ENCODE measurements at regions not wholly inside any gene's neighbourhood (a gene's known extent, or its start where the extent isn't known, plus 50 kb on each side); places are given as distances from the start of the nearest gene placed in this dataset.

- DNase-seq (ENCODE audit: low spot score): no peak
- in situ Hi-C loops (cut with MboI; ENCODE audit: low sequenced_read_pairs, unreplicated experiment): no loop called here
- TF ChIP-seq CTCF (IDR thresholded peaks at IDR 0.05; ENCODE audit: borderline replicate concordance, control extremely low read depth, extremely low read depth, insufficient read depth, missing control alignments): no peak
Measured at GRCh38 chr4:156060661-156061060, 107.0 kb upstream of the CTSO start.

GRCh38 chr4:156053174-156053573 is 99.5 kb upstream of the CTSO start:
- in situ Hi-C loops (cut with MboI; ENCODE audit: low sequenced_read_pairs, unreplicated experiment): no loop called here
- no peak for DNase-seq (ENCODE audit: low spot score)
- no peak for TF ChIP-seq CTCF (IDR thresholded peaks at IDR 0.05; ENCODE audit: borderline replicate concordance, control extremely low read depth, extremely low read depth, insufficient read depth, missing control alignments)

GRCh38 chr4:156052116-156052515 is 98.5 kb upstream of the CTSO start:
- in situ Hi-C loops (cut with MboI; ENCODE audit: low sequenced_read_pairs, unreplicated experiment): no loop called here
- no peak for TF ChIP-seq CTCF (IDR thresholded peaks at IDR 0.05; ENCODE audit: borderline replicate concordance, control extremely low read depth, extremely low read depth, insufficient read depth, missing control alignments)
- DNase-seq (ENCODE audit: low spot score): no peak

GRCh38 chr4:156038772-156039171 is 85.1 kb upstream of the CTSO start:
- no peak for DNase-seq (ENCODE audit: low spot score)
- in situ Hi-C loops (cut with MboI; ENCODE audit: low sequenced_read_pairs, unreplicated experiment): no loop called here
- no peak for TF ChIP-seq CTCF (IDR thresholded peaks at IDR 0.05; ENCODE audit: borderline replicate concordance, control extremely low read depth, extremely low read depth, insufficient read depth, missing control alignments)

GRCh38 chr4:156036496-156036895 is 82.8 kb upstream of the CTSO start:
- no peak for DNase-seq (ENCODE audit: low spot score)
- TF ChIP-seq CTCF (IDR thresholded peaks at IDR 0.05; ENCODE audit: borderline replicate concordance, control extremely low read depth, extremely low read depth, insufficient read depth, missing control alignments): no peak
- in situ Hi-C loops (cut with MboI; ENCODE audit: low sequenced_read_pairs, unreplicated experiment): no loop called here

GRCh38 chr4:156029691-156030090 is 76.0 kb upstream of the CTSO start:
- DNase-seq (ENCODE audit: low spot score): no peak
- in situ Hi-C loops (cut with MboI; ENCODE audit: low sequenced_read_pairs, unreplicated experiment): no loop called here
- TF ChIP-seq CTCF (IDR thresholded peaks at IDR 0.05; ENCODE audit: borderline replicate concordance, control extremely low read depth, extremely low read depth, insufficient read depth, missing control alignments): no peak

GRCh38 chr4:156021298-156021697 is 67.6 kb upstream of the CTSO start:
- DNase-seq (ENCODE audit: low spot score): no peak
- in situ Hi-C loops (cut with MboI; ENCODE audit: low sequenced_read_pairs, unreplicated experiment): no loop called here
- TF ChIP-seq CTCF (IDR thresholded peaks at IDR 0.05; ENCODE audit: borderline replicate concordance, control extremely low read depth, extremely low read depth, insufficient read depth, missing control alignments): no peak
